DMS79 (cell line): ENCODE measurements at regions not wholly inside any gene's neighbourhood (a gene's known extent, or its start where the extent isn't known, plus 50 kb on each side); places are given as distances from the start of the nearest gene placed in this dataset.

Source experiments
- DNase-seq: peaks from one replicate; lab custom pipeline; 2025; lab: John Stamatoyannopoulos, UW

- DNase-seq: no peak
Observed at GRCh38 chr7:33813331-33813730, 92.0 kb upstream of the BMPER start.

- DNase-seq: no peak
Observed at GRCh38 chr7:33814400-33814799, 90.9 kb upstream of the BMPER start.

DNA sequence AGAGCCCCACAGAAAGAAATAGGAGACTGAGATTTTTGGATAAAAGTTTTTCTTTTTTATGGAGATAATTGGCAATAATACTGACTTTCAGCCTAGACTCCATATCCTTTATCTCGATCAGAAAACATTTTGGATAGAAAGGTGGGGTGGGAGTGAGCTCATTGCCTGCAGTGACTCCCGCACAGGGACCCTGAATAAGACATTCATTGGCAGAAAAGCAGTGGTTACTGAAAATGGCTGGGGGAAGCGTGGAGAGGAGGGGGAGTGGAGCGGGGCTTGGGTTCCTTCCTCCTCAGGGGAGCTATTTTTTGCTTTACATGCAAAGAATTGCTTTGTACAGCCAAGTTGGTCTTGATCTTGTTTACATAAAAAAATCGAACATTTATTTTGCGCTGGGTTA lies 90.4 kb upstream of the BMPER start:
- no peak for DNase-seq

GRCh38 chr7:33815336-33815735 lies 90.0 kb upstream of the BMPER start:
- no peak for DNase-seq

DNA sequence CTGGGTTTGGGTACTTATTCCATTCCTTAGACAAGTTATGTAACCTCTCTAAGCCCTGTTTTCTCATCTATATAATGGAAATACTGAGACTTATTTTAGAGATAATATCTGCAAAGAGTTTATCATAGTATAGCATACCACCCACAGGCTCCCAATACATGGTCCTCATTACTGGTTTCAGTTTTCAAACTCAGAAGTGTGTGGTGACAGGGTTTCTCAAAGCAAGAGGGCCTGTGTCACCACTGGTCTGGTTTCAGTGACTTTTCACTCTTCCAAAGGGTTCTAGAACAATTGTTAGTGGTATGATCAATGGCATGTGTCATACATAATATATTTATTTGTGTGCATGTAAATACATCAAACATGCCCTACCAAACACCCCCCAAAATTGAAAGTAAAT lies 89.2 kb upstream of the BMPER start:
- DNase-seq: no peak

DNA sequence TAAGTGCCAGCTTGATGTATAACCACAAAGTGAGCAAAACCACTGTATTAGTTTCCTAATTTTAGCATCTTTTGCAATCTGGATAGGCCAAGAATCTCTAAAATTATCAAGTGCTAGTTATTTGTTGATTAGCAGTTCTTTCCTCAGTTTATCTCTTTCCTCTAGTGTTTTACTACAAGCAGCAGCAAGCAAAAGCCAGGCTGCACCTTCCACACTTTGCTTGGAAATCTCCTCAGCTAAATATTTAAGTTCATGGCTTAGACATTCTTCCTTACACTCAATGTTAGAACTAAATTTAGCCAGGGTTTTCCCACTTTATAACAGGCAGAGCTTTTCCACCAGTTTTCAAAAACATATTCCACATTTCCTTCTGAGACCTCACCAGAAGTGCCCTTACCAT lies 85.7 kb upstream of the BMPER start:
- no peak for DNase-seq

- DNase-seq: no peak
Observed at GRCh38 chr7:33820206-33820605, 85.1 kb upstream of the BMPER start.

GRCh38 chr7:33821970-33822369 lies 83.4 kb upstream of the BMPER start:
- DNase-seq: no peak

GRCh38 chr7:33823913-33824312 lies 81.4 kb upstream of the BMPER start:
- no peak for DNase-seq

DNA sequence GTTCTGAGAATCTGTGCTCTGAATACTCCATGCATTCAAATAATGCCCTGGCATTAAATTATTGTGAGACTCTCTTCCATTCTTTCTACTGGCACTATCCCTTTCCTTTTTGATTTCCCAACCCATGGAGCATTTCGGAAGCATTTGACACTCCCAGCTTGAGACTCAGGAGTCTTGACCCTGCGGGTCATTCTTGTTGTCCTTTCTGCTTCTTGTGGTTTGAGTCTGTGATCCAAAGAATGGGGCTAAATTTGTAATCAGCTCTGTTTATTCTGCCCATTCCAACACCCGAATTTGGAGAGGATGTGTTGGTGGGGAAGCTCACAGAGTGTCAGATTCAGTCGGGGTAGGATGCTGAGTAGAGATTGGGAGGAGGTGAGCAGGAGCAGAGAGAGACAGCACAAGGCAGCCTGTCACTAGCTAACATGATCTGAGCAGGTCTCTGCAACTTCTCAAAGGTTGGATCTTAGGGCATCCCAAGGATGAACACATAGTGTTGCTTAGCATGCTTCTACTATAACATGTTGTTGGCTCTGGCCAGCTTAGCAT lies 80.4 kb upstream of the BMPER start:
- DNase-seq: no peak

GRCh38 chr7:33825644-33826043 lies 79.7 kb upstream of the BMPER start:
- DNase-seq: no peak

- no peak for DNase-seq
Observed at GRCh38 chr7:33829536-33829935, 75.8 kb upstream of the BMPER start.

- DNase-seq: no peak
Observed at GRCh38 chr7:33831389-33832141, 73.8 kb upstream of the BMPER start.

DNA sequence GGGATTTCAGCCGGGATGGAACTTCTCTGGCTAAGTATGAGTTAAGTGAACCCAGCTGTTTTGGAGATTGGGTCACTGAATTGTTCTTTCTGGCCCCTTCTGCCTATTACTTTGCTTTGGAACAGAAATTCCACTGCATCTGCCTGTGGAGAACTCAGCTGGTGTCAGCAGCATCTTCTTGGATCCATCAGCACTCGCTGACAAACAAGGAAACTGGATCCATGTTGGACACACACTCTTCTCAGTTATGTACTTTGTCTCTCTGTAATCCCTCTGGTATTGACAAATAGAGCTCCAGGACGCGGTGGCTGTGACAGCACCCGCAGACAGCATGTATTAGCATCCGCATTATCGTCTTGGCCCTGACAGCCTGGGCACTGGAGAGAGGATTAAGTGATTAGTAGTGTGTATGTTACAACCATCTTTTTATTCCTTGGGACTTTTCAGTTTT lies 73.0 kb upstream of the BMPER start:
- DNase-seq: no peak

DNA sequence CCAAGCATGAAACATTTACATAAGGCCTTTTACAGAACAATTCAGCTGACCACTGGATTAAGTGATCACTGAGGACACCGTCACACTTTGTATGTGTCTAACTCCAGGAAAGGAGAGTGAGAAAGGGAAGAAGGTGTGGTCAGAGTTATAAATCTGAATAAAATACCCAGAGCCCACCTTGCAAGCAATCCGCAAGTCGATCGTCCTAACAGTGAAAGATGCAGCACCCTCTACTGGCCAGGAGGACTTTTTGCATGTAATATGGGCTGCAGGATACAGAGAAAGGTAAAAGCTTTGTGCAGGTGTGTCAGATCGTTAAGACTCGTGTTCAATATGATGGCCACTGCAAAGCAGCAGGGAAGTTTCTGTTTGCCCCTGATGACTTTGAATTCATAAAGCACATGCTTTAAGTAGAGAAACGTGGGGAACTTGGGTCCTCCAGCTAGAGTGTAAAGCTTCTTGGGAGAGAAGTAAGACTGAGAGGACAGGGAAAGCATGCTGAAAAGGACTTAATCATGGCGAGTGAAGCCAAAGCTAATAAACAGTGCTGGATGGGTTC lies 68.5 kb upstream of the BMPER start:
- DNase-seq: no peak

DNA sequence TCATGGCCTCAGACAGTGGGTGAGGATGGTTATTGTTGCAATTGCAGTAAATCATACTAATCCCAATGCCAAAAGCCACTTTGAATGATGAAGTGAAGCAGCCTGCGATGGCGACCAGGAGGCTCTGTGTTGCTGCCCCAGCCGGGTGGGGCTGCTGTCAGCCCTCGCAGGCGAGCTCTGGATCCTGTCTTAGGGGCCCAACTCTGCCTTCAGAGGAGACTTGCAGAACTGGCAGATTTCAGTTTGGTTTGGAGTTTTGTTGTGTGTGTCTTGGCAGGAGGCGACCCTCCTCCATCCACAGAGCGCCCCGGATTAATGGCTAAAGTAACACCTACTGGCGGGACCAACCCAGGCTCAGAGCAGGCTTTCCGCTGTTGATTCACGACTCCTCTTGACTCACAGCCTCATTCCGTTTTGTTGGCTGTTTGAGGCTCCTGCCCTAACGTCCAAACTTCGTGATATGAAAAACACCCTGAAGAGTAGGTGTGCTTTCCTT lies 67.9 kb upstream of the BMPER start:
- DNase-seq: no peak

DNA sequence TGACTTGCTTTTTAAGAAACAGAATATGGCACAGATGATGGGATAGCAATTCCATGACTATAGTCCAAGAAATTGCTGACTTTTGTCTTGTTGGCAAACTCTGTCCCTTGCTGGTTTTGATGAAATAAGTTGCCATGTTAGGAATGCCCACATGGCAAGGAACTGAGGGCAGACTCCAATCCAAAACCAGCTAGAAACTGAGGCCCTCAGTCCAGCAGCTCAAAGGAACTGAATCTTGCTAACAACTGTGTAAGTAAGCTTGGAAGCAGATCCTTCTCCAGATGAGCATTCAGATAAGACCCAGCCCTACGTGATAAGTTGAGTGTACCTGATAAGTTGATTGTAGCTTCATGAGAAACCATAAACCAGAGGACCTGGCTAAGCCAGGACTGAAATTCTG lies 64.3 kb upstream of the BMPER start:
- no peak for DNase-seq

DNA sequence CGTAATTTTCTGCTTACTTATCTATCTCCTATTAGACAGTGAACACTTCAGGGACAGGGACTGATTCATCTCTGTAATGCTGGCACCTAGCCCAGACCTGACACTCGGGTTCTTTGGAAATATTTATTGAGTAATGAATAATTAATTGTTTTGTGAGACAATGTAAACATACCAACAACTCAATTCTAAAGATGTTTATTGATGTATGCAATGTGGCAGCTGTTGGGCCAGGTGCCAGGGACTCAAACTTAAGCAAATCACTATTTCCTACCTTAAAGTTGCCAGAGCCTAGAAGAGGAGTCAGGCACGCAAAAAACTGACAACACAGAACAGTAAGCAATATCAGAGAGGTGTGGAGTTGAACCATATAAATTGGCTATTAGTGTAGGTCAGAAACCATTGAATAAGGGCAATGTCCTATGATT lies 63.6 kb upstream of the BMPER start:
- no peak for DNase-seq

- no peak for DNase-seq
Observed at GRCh38 chr7:33842150-33842549, 63.2 kb upstream of the BMPER start.

DNA sequence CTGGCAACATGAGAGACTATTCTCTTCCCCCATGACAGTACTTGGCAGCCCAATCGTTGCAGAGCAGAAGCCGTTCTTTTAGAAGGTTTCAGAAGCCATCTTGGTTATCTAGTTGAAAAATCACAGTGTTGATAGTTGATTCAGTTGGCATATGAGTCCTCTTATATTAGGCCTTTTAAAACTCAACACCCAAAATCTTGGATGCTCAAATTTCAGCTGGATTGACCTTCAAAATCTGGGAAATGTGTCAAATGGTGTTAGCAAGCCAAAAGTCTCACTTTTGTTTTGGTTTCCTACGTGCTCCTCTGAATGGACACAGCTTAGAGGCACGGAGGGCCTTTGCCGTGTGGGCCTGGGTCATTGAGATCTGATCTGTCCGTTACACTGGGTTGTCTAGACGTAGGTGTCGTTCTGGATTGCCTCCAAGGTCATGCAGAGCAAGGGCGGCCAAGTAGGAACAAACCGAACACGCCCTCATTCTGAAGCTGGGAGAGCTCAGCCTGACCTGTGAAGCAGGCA lies 59.3 kb upstream of the BMPER start:
- no peak for DNase-seq

DNA sequence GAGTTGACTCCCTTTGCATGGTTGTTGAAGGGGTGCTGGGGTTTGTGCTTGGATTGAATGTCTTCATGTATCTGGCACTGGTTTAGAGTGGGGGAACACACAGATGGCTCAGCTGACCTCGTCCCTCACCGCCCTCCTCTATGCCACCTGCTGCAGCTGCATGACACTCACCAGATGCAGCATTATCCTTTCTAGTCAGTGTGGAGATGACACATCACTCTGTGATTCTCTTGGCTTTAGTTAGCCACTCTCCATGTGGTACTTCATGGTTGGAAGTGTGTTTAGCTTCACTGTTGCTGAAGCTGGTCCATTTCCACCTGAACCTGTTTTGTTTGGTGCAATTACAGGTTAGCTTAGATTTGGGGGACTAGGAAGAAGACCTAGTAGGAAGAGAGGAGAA lies 56.3 kb upstream of the BMPER start:
- no peak for DNase-seq

GRCh38 chr7:33849971-33850559 lies 55.3 kb upstream of the BMPER start:
- no peak for DNase-seq

DNA sequence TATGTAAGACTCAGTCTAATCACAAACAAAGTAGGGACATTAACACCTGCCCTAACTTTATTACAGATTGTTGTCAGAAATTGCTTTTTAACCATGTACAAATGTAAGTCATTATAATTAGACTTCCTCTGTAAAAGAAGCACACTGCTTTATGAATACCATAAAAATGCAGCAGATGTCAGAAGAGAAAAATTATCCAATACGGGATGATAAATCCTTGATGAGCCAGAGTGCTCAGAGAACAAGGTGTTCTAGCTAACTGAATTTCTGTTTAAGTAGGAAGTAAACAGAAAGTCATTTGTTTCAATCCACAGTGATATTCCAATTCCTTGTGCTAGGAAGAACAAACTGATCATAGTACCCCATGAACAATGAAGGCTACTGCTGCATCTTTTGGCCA lies 54.6 kb upstream of the BMPER start:
- no peak for DNase-seq
